Upper lobe of left lung (tissue), 6 donors: ENCODE measurements at regions not wholly inside any gene's neighbourhood (a gene's known extent, or its start where the extent isn't known, plus 50 kb on each side); places are given as distances from the start of the nearest gene placed in this dataset.

Source experiments
- ATAC-seq, 2 donors: fragments of 200-7000 bp; cut with Tn5 transposase; one replicate each; pipeline ENCODE4 v1.9.1; 2022; ENCODE audit warnings: mild to moderate bottlenecking in 2 of 2, moderate library complexity in 2 of 2; ENCODE audit not compliant: low FRiP score in 2 of 2
- DNase-seq, 2 donors: peaks; one replicate each; pipeline ENCODE4 v3.0.0-alpha.2; 2019 to 2020
- H3K27ac ChIP-seq, 4 donors: fragments of 200-600 bp; sonication (generic); one replicate each; pipeline ENCODE4 v1.5.1; 2016 to 2019
- H3K27me3 ChIP-seq, 4 donors: fragments of 200-600 bp; sonication (generic); one replicate each; pipeline ENCODE4 v1.5.1; 2017 to 2019
- H3K36me3 ChIP-seq, 4 donors: fragments of 200-600 bp; sonication (generic); one replicate each; pipeline ENCODE4 v1.5.1; 2016 to 2019
- H3K4me1 ChIP-seq, 4 donors: fragments of 200-600 bp; sonication (generic); one replicate each; pipeline ENCODE4 v1.5.1; 2018 to 2019
- H3K4me3 ChIP-seq, 4 donors: fragments of 200-600 bp; sonication (generic); one replicate each; pipeline ENCODE4 v1.5.1; 2017 to 2019; ENCODE audit warnings: mild to moderate bottlenecking in 2 of 4, moderate library complexity in 1 of 4
- H3K9me3 ChIP-seq, 4 donors: fragments of 200-600 bp; sonication (generic); one replicate each; pipeline ENCODE4 v1.5.1; 2018 to 2019
- CTCF ChIP-seq, 6 experiments: fragments of 450-650 bp in 4 of 6; fragments of 200-600 bp in 2 of 6; sonication (generic) in 2 of 6; IDR thresholded peaks; one replicate each; pipeline ENCODE4 v1.5.1; 2016 to 2019; ENCODE audit warnings: antibody characterized with exemption in 6 of 6
- EP300 ChIP-seq, 4 donors: sonication (generic); formaldehyde crosslinking; IDR thresholded peaks; one replicate each; pipeline ENCODE4 v1.5.1; 2017; ENCODE audit warnings: antibody characterized with exemption in 4 of 4, control low read depth in 2 of 4
- POLR2A ChIP-seq, 4 donors: fragments of 450-650 bp; IDR thresholded peaks; one replicate each; pipeline ENCODE4 v1.5.1; 2016 to 2017; ENCODE audit warnings: antibody characterized with exemption in 4 of 4, mild to moderate bottlenecking in 2 of 4
- POLR2AphosphoS5 ChIP-seq, 2 donors: sonication (generic); formaldehyde crosslinking; IDR thresholded peaks; one replicate each; pipeline ENCODE4 v1.5.1; 2017; ENCODE audit warnings: antibody characterized with exemption in 2 of 2
- WGBS, 2 donors: methylation state at CpG; one replicate each; pipeline ENCODE4 v1.1.5; 2017 to 2018; 5-methylcytosine and 5-hydroxymethylcytosine counted together
- donor health status: DM: no; HTN: no; CAD: no; lungs with moderate emphysema.
- donor health status: DM: no; HTN: yes; CAD: no; lungs with severe emphysema.

GRCh38 chr6:132161283-132161682 is 210.1 kb upstream of the CCN2 start:
- DNase-seq, result no peak
- Histone ChIP-seq H3K27me3 (no peaks in the 10 kb centered on the region), H3K27ac (no peak overlapping the region), H3K4me1 (no peaks in the 10 kb centered on the region), H3K4me3 (no peak overlapping the region), H3K36me3 (no peaks in the 10 kb centered on the region), H3K9me3 (no peaks in the 10 kb centered on the region)
- ATAC-seq, result peak in 1 of 2 donors; percentile 71
- 33 to 56% methylated on average over 3 of the region's 3 CpGs for WGBS, 2 donors
- TF ChIP-seq POLR2AphosphoS5 (IDR thresholded peaks at IDR 0.05) (no peak), POLR2A (IDR thresholded peaks at IDR 0.05) (no peak), EP300 (IDR thresholded peaks at IDR 0.05) (no peak), CTCF (IDR thresholded peaks at IDR 0.05) (peak; percentile 12 to 50 (median 32))

DNA sequence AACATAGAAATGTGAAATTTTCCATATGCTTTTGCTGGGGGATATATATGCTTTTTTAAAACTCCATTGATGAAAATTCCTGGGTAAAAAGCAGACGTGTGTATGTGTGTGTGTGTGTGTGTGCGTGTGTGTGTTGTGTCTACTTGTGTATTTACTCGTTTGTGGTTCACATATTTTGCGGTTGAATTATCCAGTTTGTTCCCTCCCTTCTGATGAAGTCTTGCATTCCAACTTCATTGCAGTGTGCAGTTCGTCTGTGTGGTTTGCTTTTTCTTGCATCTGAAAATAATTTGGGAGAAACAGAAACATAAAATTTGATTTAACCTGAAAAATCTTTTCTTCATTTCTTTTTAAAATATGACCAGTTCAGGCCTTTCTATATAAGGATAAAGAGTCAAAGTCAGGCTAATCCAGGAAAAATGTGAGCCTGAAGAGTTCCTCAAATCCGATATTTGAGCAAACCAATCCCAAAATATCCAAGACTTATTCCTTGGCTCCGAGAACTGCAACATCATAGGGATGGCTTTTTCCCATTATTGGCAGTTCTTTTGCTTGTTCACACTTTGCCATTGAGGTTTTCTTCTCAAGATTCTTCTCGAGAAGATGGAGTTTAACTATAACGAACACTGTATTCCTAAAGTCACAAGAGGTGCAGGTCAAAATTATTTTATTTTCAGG is 202.2 kb upstream of the CCN2 start:
- Histone ChIP-seq H3K4me3 (no peak overlapping the region), H3K9me3 (no peaks in the 10 kb centered on the region), H3K36me3 (no peaks in the 10 kb centered on the region), H3K4me1 (no peaks in the 10 kb centered on the region), H3K27ac (no peak overlapping the region), H3K27me3 (no peaks in the 10 kb centered on the region)
- ATAC-seq (peak in 1 of 2 donors; percentile 90), DNase-seq (no peak)
- no peak for TF ChIP-seq POLR2AphosphoS5 (IDR thresholded peaks at IDR 0.05)
- no peak for TF ChIP-seq CTCF (IDR thresholded peaks at IDR 0.05)
- TF ChIP-seq EP300 (IDR thresholded peaks at IDR 0.05), result no peak
- TF ChIP-seq POLR2A (IDR thresholded peaks at IDR 0.05), result no peak
- WGBS, 2 donors, result 80 to 90% methylated on average over 9 of the region's 9 CpGs

DNA sequence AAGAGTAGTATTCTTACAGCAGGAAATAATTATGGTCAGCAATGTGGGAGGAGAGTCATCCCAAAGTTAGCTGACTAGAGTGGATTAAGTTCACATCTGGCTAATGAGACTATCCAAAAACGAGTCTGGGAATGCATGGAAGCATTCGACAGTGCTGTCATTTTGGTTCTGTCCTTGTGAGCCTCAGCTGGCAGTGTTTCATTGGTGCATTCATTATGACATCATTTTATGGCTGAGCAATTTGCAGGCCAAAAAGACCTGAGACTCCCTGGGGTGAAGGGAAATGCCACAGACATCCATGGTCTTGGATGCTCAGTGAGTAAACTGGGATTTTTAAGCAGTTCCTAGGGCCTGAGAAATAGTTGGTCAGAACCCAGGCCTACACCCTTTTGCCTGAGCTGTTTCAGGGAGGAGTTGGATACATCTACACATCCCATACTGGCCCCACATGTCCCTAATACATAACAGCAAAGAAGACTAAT is 196.4 kb upstream of the CCN2 start:
- H3K9me3 ChIP-seq, result no peaks in the 10 kb centered on the region
- no peaks in the 10 kb centered on the region for H3K36me3 ChIP-seq
- DNase-seq, result no peak
- peak in 1 of 2 donors; percentile 94 for ATAC-seq
- no peaks in the 10 kb centered on the region for H3K4me1 ChIP-seq
- no peak overlapping the region for H3K27ac ChIP-seq
- 87 to 90% methylated on average over 2 of the region's 2 CpGs for WGBS, 2 donors
- no peak overlapping the region for H3K4me3 ChIP-seq
- TF ChIP-seq CTCF (IDR thresholded peaks at IDR 0.05) (no peak), POLR2A (IDR thresholded peaks at IDR 0.05) (no peak), POLR2AphosphoS5 (IDR thresholded peaks at IDR 0.05) (no peak), EP300 (IDR thresholded peaks at IDR 0.05) (no peak)
- no peaks in the 10 kb centered on the region for H3K27me3 ChIP-seq

DNA sequence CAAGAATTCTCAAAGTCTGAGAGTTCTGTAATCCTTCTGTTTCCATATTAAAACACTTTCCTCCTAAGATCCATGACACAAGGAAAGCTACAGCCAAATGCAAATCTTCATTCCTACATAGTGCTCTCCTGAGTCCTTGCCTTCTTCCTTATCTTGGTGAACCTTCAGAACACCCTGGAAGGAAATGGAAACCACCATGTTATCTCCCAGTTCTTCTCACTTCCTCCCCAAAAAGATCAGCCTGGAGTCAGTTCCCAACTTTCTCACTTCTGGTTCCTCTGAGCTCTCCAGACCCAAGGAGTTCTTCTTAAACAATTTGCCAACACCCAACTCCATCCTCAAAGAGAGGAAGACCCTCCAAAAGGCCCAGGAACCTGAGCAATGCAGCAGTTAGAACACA is 193.3 kb upstream of the CCN2 start:
- Histone ChIP-seq H3K27ac (no peak overlapping the region), H3K4me3 (no peak overlapping the region), H3K27me3 (no peaks in the 10 kb centered on the region), H3K4me1 (no peaks in the 10 kb centered on the region), H3K36me3 (no peaks in the 10 kb centered on the region), H3K9me3 (no peaks in the 10 kb centered on the region)
- ATAC-seq, result no peak
- DNase-seq, result no peak
- TF ChIP-seq POLR2AphosphoS5 (IDR thresholded peaks at IDR 0.05) (no peak), CTCF (IDR thresholded peaks at IDR 0.05) (no peak), POLR2A (IDR thresholded peaks at IDR 0.05) (no peak)

GRCh38 chr6:132143258-132143657 is 192.1 kb upstream of the CCN2 start:
- H3K9me3 ChIP-seq, result no peaks in the 10 kb centered on the region
- ATAC-seq (no peak), DNase-seq (no peak)
- H3K36me3 ChIP-seq, result no peaks in the 10 kb centered on the region
- no peak for TF ChIP-seq EP300 (IDR thresholded peaks at IDR 0.05)
- TF ChIP-seq CTCF (IDR thresholded peaks at IDR 0.05), result no peak
- TF ChIP-seq POLR2AphosphoS5 (IDR thresholded peaks at IDR 0.05), result no peak
- TF ChIP-seq POLR2A (IDR thresholded peaks at IDR 0.05), result no peak
- no peaks in the 10 kb centered on the region for H3K4me1 ChIP-seq
- no peak overlapping the region for H3K4me3 ChIP-seq
- H3K27ac ChIP-seq, result no peak overlapping the region
- H3K27me3 ChIP-seq, result no peaks in the 10 kb centered on the region
- WGBS, 2 donors, result 73 to 92% methylated on average over 1 of the region's 1 CpG
